ENCODE measurements at regions not wholly inside any gene's neighbourhood (a gene's known extent, or its start where the extent isn't known, plus 50 kb on each side); places are given as distances from the start of the nearest gene placed in this dataset.

GRCh38 chr2:103008586-103008985 lies 246.8 kb downstream of the TMEM182 start:
- no peak for TF ChIP-seq CTCF (conservative IDR thresholded peaks at IDR 0.05)
- TF ChIP-seq EZH2 (IDR thresholded peaks at IDR 0.05; ENCODE audit: low read depth) = no peak
